HCT116 (cell line): ENCODE measurements at regions not wholly inside any gene's neighbourhood (a gene's known extent, or its start where the extent isn't known, plus 50 kb on each side); places are given as distances from the start of the nearest gene placed in this dataset.

Source experiments
- ATAC-seq: fragments of 200-7000 bp; cut with Tn5 transposase; 2 replicates; pipeline ENCODE4 v1.9.1; 2020; ENCODE audit warnings: mild to moderate bottlenecking, moderate library complexity
- BruUV-seq: library from RNA; stranded (reverse); fragments of 400-500 nt; replicated peaks from 2 replicates; lab custom pipeline; 2021; lab: Mats Ljungman, UMichigan
- CTCF ChIA-PET: fragments of 300-600 bp; sonication (Branson Sonifier 250); formaldehyde crosslinking; loops from one replicate; lab custom pipeline; 2021; ENCODE audit warnings: antibody characterized with exemption; lab: Charles Lee
- POLR2A ChIA-PET: fragments of 300-600, 350-600 bp; sonication (Branson Sonifier 250); formaldehyde crosslinking; loops from one replicate; lab custom pipeline; 2021; ENCODE audit warnings: antibody characterized with exemption; lab: Charles Lee
- RAD21 ChIA-PET, 2 experiments: fragments of 300-600 bp; sonication (Branson Sonifier 250); formaldehyde crosslinking; loops; one replicate each; lab custom pipeline; 2023; ENCODE audit warnings: low total read pairs in 2 of 2; ENCODE audit not compliant: uncharacterized antibody in 2 of 2, unreplicated experiment in 2 of 2, low non-redundant PET in 1 of 2; lab: Charles Lee
- DNase-seq: peaks from one replicate; pipeline ENCODE4 v3.0.0-alpha.2; 2010; ENCODE audit warnings: low read depth, low spot score
- H2AFZ ChIP-seq: fragments of 200-600 bp; shearing (Covaris generic), sonication (generic); 2 replicates; pipeline ENCODE4 v1.6.1; 2017; ENCODE audit warnings: low read depth, mixed run types, mixed read lengths, antibody characterized with exemption, low read length; ENCODE audit not compliant: poor library complexity, severe bottlenecking
- H3K27ac ChIP-seq: 2 replicates; pipeline ENCODE4 v1.5.1; 2012; ENCODE audit warnings: low read depth, low read length
- H3K27me3 ChIP-seq: fragments of 200-600 bp; sonication (generic); 2 replicates; pipeline ENCODE4 v1.6.1; 2016; ENCODE audit warnings: mixed run types, low read length, mixed read lengths; ENCODE audit not compliant: insufficient read depth
- H3K36me3 ChIP-seq, 2 experiments: fragments of 200-500 bp in 1 of 2; fragments of 200-600 bp in 1 of 2; sonication (Bioruptor generic) in 1 of 2; sonication (generic) in 1 of 2; 2 replicates each; pipeline versions ENCODE4 v1.5.1 to v1.6.1; 2014 to 2016; ENCODE audit warnings: low read length in 2 of 2, inconsistent platforms in 1 of 2, mixed read lengths in 1 of 2, mixed run types in 1 of 2; ENCODE audit not compliant: insufficient read depth in 2 of 2, control insufficient read depth in 1 of 2
- H3K4me1 ChIP-seq, 2 experiments: fragments of 200-600 bp in 1 of 2; sonication (generic) in 1 of 2; 2 replicates each; pipeline versions ENCODE4 v1.5.1 to v1.6.1; 2012 to 2017; ENCODE audit warnings: low read length in 2 of 2, inconsistent platforms in 1 of 2, mild to moderate bottlenecking in 1 of 2, mixed read lengths in 1 of 2, mixed run types in 1 of 2, moderate library complexity in 1 of 2; ENCODE audit not compliant: insufficient read depth in 2 of 2, control insufficient read depth in 1 of 2
- H3K4me2 ChIP-seq: fragments of 200-600 bp; sonication (generic); 2 replicates; pipeline ENCODE4 v1.6.1; 2017; ENCODE audit warnings: mixed run types, low read length, mixed read lengths
- H3K4me3 ChIP-seq, 2 experiments: fragments of 200-600 bp in 1 of 2; sonication (generic) in 1 of 2; replicated peaks in 1 of 2; 2 replicates each; pipeline ENCODE4 v1.5.1; 2011 to 2016; ENCODE audit warnings: low read length in 2 of 2, control low read depth in 1 of 2, low read depth in 1 of 2, mild to moderate bottlenecking in 1 of 2, mixed read lengths in 1 of 2, mixed run types in 1 of 2
- H3K79me2 ChIP-seq: fragments of 200-600 bp; sonication (generic); 2 replicates; pipeline ENCODE4 v1.6.1; 2017; ENCODE audit warnings: mild to moderate bottlenecking, mixed run types, low read length, moderate library complexity, mixed read lengths; ENCODE audit not compliant: insufficient read depth
- H3K9ac ChIP-seq: fragments of 200-600 bp; sonication (generic); 2 replicates; pipeline ENCODE4 v1.6.1; 2016; ENCODE audit warnings: low read length, mixed read lengths
- H3K9me2 ChIP-seq: fragments of 200-600 bp; sonication (generic), shearing (Covaris generic); 2 replicates; pipeline ENCODE4 v1.6.1; 2017; ENCODE audit warnings: mixed run types, mild to moderate bottlenecking, moderate library complexity; ENCODE audit not compliant: insufficient read depth
- H3K9me3 ChIP-seq, 2 experiments: fragments of 200-500 bp in 1 of 2; fragments of 200-600 bp in 1 of 2; sonication (Bioruptor generic) in 1 of 2; sonication (generic) in 1 of 2; 2 replicates each; pipeline ENCODE4 v1.6.1; 2014 to 2017; ENCODE audit warnings: low read length in 2 of 2, mixed read lengths in 2 of 2, inconsistent platforms in 1 of 2, low read depth in 1 of 2, mild to moderate bottlenecking in 1 of 2, mixed run types in 1 of 2, moderate library complexity in 1 of 2; ENCODE audit not compliant: control insufficient read depth in 1 of 2, insufficient read depth in 1 of 2
- H4K20me1 ChIP-seq: fragments of 200-600 bp; sonication (generic), shearing (Covaris generic); 2 replicates; pipeline ENCODE4 v1.6.1; 2017; ENCODE audit warnings: mixed run types, mild to moderate bottlenecking, moderate library complexity; ENCODE audit not compliant: insufficient read depth
- ATF3 ChIP-seq: IDR thresholded peaks from 2 replicates; pipeline ENCODE4 v1.6.1; 2012
- CBX3 ChIP-seq: IDR thresholded peaks from 2 replicates; pipeline ENCODE4 v1.6.1; 2012; ENCODE audit warnings: low read depth
- CEBPB ChIP-seq: IDR thresholded peaks from 2 replicates; pipeline ENCODE4 v1.6.1; 2012; ENCODE audit warnings: low read depth
- EGR1 ChIP-seq: IDR thresholded peaks from 2 replicates; pipeline ENCODE4 v1.6.1; 2012; ENCODE audit warnings: low read depth
- EZH2 ChIP-seq: fragments of 200-600 bp; sonication (generic); IDR thresholded peaks from 2 replicates; pipeline ENCODE4 v1.6.1; 2017; ENCODE audit warnings: antibody characterized with exemption, mixed run types
- FOSL1 ChIP-seq: IDR thresholded peaks from 2 replicates; pipeline ENCODE4 v1.6.1; 2012; ENCODE audit warnings: low read depth
- JUND ChIP-seq: IDR thresholded peaks from 2 replicates; pipeline ENCODE4 v1.6.1; 2012
- MAX ChIP-seq: IDR thresholded peaks from 2 replicates; pipeline ENCODE4 v1.6.1; 2012
- POLR2A ChIP-seq: IDR thresholded peaks from 2 replicates; pipeline ENCODE4 v1.7.0; 2011; ENCODE audit warnings: borderline replicate concordance; ENCODE audit not compliant: insufficient read depth, insufficient read length; ENCODE audit errors: extremely low read depth
- RAD21 ChIP-seq: IDR thresholded peaks from 2 replicates; pipeline ENCODE4 v1.6.1; 2012; ENCODE audit warnings: low read depth, mild to moderate bottlenecking
- SP1 ChIP-seq: IDR thresholded peaks from 2 replicates; pipeline ENCODE4 v1.6.1; 2012; ENCODE audit warnings: low read depth
- SRF ChIP-seq: IDR thresholded peaks from 2 replicates; pipeline ENCODE4 v1.6.1; 2012; ENCODE audit warnings: low read depth
- TCF7L2 ChIP-seq: IDR thresholded peaks from 2 replicates; pipeline ENCODE4 v1.7.0; 2011; ENCODE audit warnings: borderline replicate concordance, inconsistent platforms; ENCODE audit not compliant: insufficient read depth, insufficient read length; ENCODE audit errors: extremely low read depth
- YY1 ChIP-seq: IDR thresholded peaks from 2 replicates; pipeline ENCODE4 v1.6.1; 2011; ENCODE audit warnings: low read length, low read depth, moderate library complexity, mild to moderate bottlenecking; ENCODE audit not compliant: insufficient replicate concordance; ENCODE audit errors: extremely low read depth
- ZFX ChIP-seq: fragments of 450-650 bp; IDR thresholded peaks from 2 replicates; pipeline ENCODE4 v1.6.1; 2017
- intact Hi-C: fragments of 100-400 bp; cut with micrococcal nuclease; formaldehyde crosslinking; loops from 2 replicates; pipeline ENCODE4 v1.10.0; 2022

GRCh38 chr3:117547956-117548550, 838.5 kb downstream of the TUSC7 start:
- Histone ChIP-seq H3K4me1 (no peaks in the 10 kb centered on the region), H3K9me3 (no peaks in the 10 kb centered on the region), H3K4me2 (no peak overlapping the region), H3K4me3 (no peak overlapping the region), H3K36me3 (no peaks in the 10 kb centered on the region; a peak in 1 of 4 replicates), H3K79me2 (no peaks in the 10 kb centered on the region), H3K27ac (no peak overlapping the region), H3K27me3 (no peaks in the 10 kb centered on the region), H3K9ac (no peak overlapping the region), H2AFZ (no peak overlapping the region), H4K20me1 (no peaks in the 10 kb centered on the region), H3K9me2 (no peaks in the 10 kb centered on the region)
- POLR2A ChIA-PET: no interaction called here
- CTCF ChIA-PET: no interaction called here
- no peak for DNase-seq
- BruUV-seq: no TSS peak
- ATAC-seq: no peak
- TF ChIP-seq FOSL1 (no peak), MAX (no peak), ZFX (no peak), TCF7L2 (no peak), CBX3 (no peak), RAD21 (no peak), EZH2 (no peak), SRF (no peak), JUND (no peak), YY1 (no peak), CEBPB (no peak), SP1 (no peak), POLR2A (no peak), EGR1 (no peak), ATF3 (no peak)
- intact Hi-C loops: no loop called here
- RAD21 ChIA-PET: no interaction called here
